ENCODE measurements at regions not wholly inside any gene's neighbourhood (a gene's known extent, or its start where the extent isn't known, plus 50 kb on each side); places are given as distances from the start of the nearest gene placed in this dataset.
A peak's percentile ranks its signal among the peaks of the same experiment; 100 is the strongest.

DNA sequence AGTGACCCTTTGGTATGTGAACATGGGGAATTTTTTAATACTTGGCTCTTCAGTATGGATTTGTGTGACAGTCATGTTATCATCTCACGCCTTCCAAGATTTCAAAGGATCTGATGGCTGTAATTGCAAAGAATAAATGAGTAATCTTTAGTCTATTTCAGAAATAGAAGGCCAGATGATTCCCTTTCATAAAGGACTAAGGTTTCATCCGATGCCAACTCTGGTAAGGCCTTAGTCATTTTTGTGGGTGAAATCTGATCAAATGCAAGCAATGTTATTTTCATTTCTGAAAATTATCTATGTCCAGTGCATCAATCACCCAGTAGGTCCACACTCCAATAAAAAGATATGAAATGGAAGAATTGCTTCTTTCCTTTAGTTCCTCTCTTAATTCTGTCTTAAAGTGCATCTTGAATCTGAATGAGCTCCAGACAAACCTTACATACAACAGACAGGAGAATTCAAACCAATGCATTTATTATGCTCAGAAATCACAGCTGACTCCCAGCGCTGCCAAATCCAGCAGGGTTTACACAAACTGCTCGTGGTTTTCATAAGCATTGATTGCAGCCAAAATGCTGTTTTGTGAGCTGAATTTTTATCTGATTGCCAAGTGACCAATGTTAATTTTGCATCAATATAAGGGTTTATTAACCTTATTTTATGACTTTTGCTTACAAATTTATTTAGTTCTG is 565.2 kb upstream of the MARCKS start:
- no peak overlapping the region for H3K4me3 ChIP-seq (ENCODE audit: low read depth, low read length)
- DNase-seq (ENCODE audit: low read depth), result peak; percentile 61
- in situ Hi-C loops (cut with HindIII; ENCODE audit: low sequenced_read_pairs), result no loop called here
- TF ChIP-seq, protein P1, sequence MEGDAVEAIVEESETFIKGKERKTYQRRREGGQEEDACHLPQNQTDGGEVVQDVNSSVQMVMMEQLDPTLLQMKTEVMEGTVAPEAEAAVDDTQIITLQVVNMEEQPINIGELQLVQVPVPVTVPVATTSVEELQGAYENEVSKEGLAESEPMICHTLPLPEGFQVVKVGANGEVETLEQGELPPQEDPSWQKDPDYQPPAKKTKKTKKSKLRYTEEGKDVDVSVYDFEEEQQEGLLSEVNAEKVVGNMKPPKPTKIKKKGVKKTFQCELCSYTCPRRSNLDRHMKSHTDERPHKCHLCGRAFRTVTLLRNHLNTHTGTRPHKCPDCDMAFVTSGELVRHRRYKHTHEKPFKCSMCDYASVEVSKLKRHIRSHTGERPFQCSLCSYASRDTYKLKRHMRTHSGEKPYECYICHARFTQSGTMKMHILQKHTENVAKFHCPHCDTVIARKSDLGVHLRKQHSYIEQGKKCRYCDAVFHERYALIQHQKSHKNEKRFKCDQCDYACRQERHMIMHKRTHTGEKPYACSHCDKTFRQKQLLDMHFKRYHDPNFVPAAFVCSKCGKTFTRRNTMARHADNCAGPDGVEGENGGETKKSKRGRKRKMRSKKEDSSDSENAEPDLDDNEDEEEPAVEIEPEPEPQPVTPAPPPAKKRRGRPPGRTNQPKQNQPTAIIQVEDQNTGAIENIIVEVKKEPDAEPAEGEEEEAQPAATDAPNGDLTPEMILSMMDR (IDR thresholded peaks at IDR 0.05; ENCODE audit: low read depth, low read length, missing control alignments), result no peak

DNA sequence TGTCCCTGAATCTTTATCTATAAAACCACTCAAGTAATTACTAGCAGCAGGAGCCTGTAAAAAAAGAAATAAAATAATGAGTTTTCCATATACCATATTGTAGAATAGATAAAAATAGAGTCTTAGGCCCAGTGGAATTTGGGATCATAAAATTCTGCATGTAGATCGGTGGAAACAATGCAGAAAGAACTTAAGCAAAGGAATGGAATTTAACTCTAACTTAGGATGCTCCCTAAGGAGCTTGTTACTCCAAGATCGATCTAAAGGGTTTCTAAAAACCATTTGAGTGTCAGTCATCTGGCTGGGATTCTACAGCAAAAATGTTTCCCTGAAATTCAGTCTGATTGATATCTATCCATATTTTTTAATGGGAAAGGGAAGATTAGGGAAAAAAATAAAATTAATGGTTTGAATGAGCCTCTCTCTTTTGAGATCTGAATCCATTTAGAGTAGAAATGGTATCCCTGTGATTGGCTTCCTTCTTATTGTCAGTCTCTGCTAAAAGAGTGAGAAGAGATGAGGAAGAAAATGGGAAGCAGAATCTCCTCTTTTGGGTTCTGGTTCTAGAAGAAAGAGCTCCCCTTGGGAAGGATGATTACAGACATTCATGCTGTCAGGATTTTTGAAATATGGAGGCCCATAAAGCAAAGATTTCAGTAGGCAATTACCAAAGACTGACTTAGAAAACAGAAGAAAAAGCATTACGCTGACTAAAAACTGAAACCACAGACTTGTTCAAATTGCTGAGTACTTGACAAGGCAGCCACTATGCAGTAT is 564.3 kb upstream of the MARCKS start:
- DNase-seq (ENCODE audit: low read depth), result no peak
- H3K4me3 ChIP-seq (ENCODE audit: low read depth, low read length), result no peak overlapping the region
- in situ Hi-C loops (cut with HindIII; ENCODE audit: low sequenced_read_pairs), result no loop called here
- TF ChIP-seq, protein P1 (IDR thresholded peaks at IDR 0.05; ENCODE audit: low read depth, low read length, missing control alignments), result no peak

DNA sequence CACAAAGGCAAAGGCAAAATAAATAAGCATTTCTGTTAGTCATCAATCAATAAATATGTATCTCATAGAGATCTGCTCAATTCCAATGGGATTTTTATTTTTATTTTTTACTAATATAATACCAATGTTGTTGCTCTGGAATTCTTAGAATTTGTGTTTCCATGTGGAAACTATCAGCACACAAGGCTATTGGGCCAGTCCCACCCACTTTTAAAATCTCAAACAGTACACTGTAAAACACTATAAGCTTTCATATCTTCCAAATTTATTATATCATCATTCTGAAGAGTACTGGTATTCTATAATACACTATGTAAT is 563.8 kb upstream of the MARCKS start:
- in situ Hi-C loops (cut with HindIII; ENCODE audit: low sequenced_read_pairs), result no loop called here
- no peak overlapping the region for H3K4me3 ChIP-seq (ENCODE audit: low read depth, low read length)
- no peak for DNase-seq (ENCODE audit: low read depth)
- TF ChIP-seq, protein P1 (IDR thresholded peaks at IDR 0.05; ENCODE audit: low read depth, low read length, missing control alignments), result no peak

DNA sequence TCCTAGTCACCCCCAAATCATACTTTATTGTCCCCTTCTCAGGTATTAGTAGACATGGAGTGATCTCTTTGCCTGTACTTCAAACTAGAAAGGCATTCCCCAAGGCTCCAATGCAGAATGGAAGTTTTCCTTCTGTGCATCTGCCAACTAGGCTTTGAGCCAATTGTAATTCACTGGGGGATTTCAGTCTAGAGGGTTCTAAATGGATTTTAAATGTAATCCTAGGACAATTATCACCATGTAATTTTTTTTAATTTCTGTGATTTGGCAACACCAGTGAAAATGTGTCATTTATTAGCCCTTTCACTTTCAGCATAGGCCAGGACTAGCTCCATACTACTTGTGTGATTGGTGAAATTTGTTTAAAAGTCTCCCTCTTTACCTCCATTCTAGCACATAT is 557.6 kb upstream of the MARCKS start:
- DNase-seq (ENCODE audit: low read depth), result no peak
- in situ Hi-C loops (cut with HindIII; ENCODE audit: low sequenced_read_pairs), result no loop called here
- no peak overlapping the region for H3K4me3 ChIP-seq (ENCODE audit: low read depth, low read length)
- TF ChIP-seq, protein P1 (IDR thresholded peaks at IDR 0.05; ENCODE audit: low read depth, low read length, missing control alignments), result no peak

DNA sequence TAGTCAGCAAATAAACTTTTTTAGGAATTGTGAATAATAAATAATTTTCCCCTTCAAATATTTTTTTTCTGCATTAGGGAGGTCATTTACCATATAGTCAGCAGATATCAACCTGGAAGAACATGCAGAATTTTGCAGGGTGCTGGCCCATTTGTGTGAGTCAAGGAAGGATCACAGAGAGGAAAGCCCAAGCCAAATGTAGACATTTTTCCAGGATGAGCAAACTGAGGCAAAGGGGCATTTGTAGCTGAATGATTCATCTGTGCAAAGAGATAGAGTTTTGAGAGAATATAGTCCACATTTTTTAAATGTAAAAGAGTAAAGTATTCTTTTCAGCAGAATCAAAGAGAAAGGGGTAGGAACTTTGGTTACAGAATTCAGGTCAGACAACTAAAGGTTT is 555.5 kb upstream of the MARCKS start:
- H3K4me3 ChIP-seq (ENCODE audit: low read depth, low read length), result no peak overlapping the region
- TF ChIP-seq, protein P1 (IDR thresholded peaks at IDR 0.05; ENCODE audit: low read depth, low read length, missing control alignments), result no peak
- no peak for DNase-seq (ENCODE audit: low read depth)
- in situ Hi-C loops (cut with HindIII; ENCODE audit: low sequenced_read_pairs), result no loop called here

DNA sequence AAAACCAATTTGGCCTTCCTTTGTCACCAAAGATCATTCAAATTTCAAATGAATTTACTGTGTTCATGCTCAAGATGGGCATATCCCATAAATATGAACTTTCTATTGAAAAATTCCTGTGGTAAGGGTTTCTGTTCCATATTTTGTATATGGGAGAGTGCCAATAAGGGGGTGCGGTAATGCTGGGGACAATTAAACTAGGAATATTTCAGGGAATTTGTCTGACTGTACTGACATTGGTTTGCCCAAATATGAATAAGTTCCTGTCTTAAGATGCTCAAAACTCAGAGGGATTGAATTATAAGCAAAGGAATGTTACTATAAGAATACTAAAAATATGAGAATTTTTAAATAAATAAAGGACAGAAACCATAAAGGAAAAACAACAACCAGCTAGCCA is 553.0 kb upstream of the MARCKS start:
- in situ Hi-C loops (cut with HindIII; ENCODE audit: low sequenced_read_pairs), result no loop called here
- DNase-seq (ENCODE audit: low read depth), result no peak
- TF ChIP-seq, protein P1 (IDR thresholded peaks at IDR 0.05; ENCODE audit: low read depth, low read length, missing control alignments), result no peak
- no peak overlapping the region for H3K4me3 ChIP-seq (ENCODE audit: low read depth, low read length)

All from astrocyte of the cerebellum (primary cell).